Spinal cord (tissue), 9 donors: ENCODE measurements at regions not wholly inside any gene's neighbourhood (a gene's known extent, or its start where the extent isn't known, plus 50 kb on each side); places are given as distances from the start of the nearest gene placed in this dataset.

Experiments
- DNase-seq, 6 donors: peaks; one replicate each; pipeline versions ENCODE4 v3.0.0 to v3.0.0-alpha.2; 2013 to 2015; ENCODE audit warnings: low spot score in 6 of 6, low read depth in 4 of 6
- H3K27ac ChIP-seq: one replicate; pipeline ENCODE4 v1.5.1; 2013; ENCODE audit warnings: low read depth, low read length, control low read depth
- H3K27me3 ChIP-seq: one replicate; pipeline ENCODE4 v1.6.1; 2013; ENCODE audit warnings: low read length; ENCODE audit not compliant: control insufficient read depth, insufficient read depth
- H3K36me3 ChIP-seq: one replicate; pipeline ENCODE4 v1.6.1; 2013; ENCODE audit warnings: low read length; ENCODE audit not compliant: control insufficient read depth, insufficient read depth
- H3K4me1 ChIP-seq: one replicate; pipeline ENCODE4 v1.6.1; 2013; ENCODE audit warnings: low read length; ENCODE audit not compliant: control insufficient read depth, insufficient read depth
- H3K4me3 ChIP-seq: one replicate; pipeline ENCODE4 v1.5.1; 2013; ENCODE audit warnings: low read depth, low read length, control low read depth
- H3K9me3 ChIP-seq: one replicate; pipeline ENCODE4 v1.6.1; 2013; ENCODE audit warnings: low read length; ENCODE audit not compliant: control insufficient read depth, insufficient read depth
- WGBS: methylation state at CpG from one replicate; pipeline ENCODE4 v1.1.5; 2013; ENCODE audit warnings: missing lambda C conversion rate; ENCODE audit not compliant: insufficient coverage; 5-methylcytosine and 5-hydroxymethylcytosine counted together
- donor health status: healthy.

- Histone ChIP-seq H3K4me1 (no peaks in the 10 kb centered on the region), H3K36me3 (no peaks in the 10 kb centered on the region), H3K9me3 (no peaks in the 10 kb centered on the region), H3K4me3 (no peak overlapping the region), H3K27me3 (no peaks in the 10 kb centered on the region), H3K27ac (no peak overlapping the region)
- DNase-seq = no peak
- WGBS = 37% methylated on average over 2 of the region's 2 CpGs
These were observed 192.7 kb downstream of the ZNF330 start for GRCh38 chr4:141413366-141413765.

DNA sequence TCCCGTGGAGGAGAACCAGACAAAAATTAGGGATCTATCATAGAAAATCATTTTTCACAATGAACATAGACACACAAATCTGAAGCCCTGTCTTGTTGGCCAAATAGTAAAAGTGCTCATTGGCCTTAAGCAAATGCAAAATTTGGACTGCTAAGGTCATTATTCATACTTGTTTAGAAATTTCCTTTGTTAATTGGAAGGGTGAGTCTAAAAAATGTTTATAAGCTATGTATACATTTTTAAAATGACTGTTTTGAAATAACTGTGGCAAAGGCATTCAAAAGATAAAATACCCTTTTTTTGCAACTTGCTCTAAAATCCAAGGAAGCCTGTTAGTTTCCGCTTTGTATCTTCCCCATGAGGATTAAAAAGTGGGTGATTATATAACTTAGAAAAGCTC, 195.0 kb downstream of the ZNF330 start:
- Histone ChIP-seq H3K4me3 (no peak overlapping the region), H3K9me3 (no peaks in the 10 kb centered on the region), H3K4me1 (no peaks in the 10 kb centered on the region), H3K27ac (no peak overlapping the region), H3K27me3 (no peaks in the 10 kb centered on the region), H3K36me3 (no peaks in the 10 kb centered on the region)
- no CpG with 5 or more reads among the region's 2 CpGs for WGBS
- no peak for DNase-seq

GRCh38 chr4:141416219-141416618, 195.5 kb downstream of the ZNF330 start:
- no peak overlapping the region for H3K27ac ChIP-seq
- WGBS = no CpG with 5 or more reads among the region's 2 CpGs
- no peaks in the 10 kb centered on the region for H3K36me3 ChIP-seq
- H3K9me3 ChIP-seq = no peaks in the 10 kb centered on the region
- peak in 2 of 6 donors; percentile 28 to 37 for DNase-seq
- H3K27me3 ChIP-seq = no peaks in the 10 kb centered on the region
- no peaks in the 10 kb centered on the region for H3K4me1 ChIP-seq
- no peak overlapping the region for H3K4me3 ChIP-seq

- WGBS = 100% methylated on average over 2 of the region's 4 CpGs
These were observed 196.1 kb downstream of the ZNF330 start for GRCh38 chr4:141416677-141417363.

GRCh38 chr4:141417387-141417786, 196.7 kb downstream of the ZNF330 start:
- WGBS = no CpG with 5 or more reads among the region's 2 CpGs

More at GRCh38 chr4:141416677-141417363, 196.1 kb downstream of the ZNF330 start:
- no peaks in the 10 kb centered on the region for H3K4me1 ChIP-seq
- H3K36me3 ChIP-seq = no peaks in the 10 kb centered on the region
- DNase-seq = no peak
- H3K4me3 ChIP-seq = no peak overlapping the region
- no peaks in the 10 kb centered on the region for H3K27me3 ChIP-seq
- H3K9me3 ChIP-seq = peaks cover 2% of the 10 kb centered on the region
- no peak overlapping the region for H3K27ac ChIP-seq

GRCh38 chr4:141425124-141425523, 204.4 kb downstream of the ZNF330 start:
- Histone ChIP-seq H3K36me3 (no peaks in the 10 kb centered on the region), H3K4me3 (no peak overlapping the region), H3K9me3 (peaks cover 4% of the 10 kb centered on the region), H3K4me1 (no peaks in the 10 kb centered on the region), H3K27me3 (no peaks in the 10 kb centered on the region), H3K27ac (no peak overlapping the region)
- peak in 1 of 6 donors; percentile 46 for DNase-seq
- no CpG with 5 or more reads among the region's 1 CpG for WGBS

More at GRCh38 chr4:141417387-141417786, 196.7 kb downstream of the ZNF330 start:
- Histone ChIP-seq H3K4me3 (no peak overlapping the region), H3K4me1 (no peaks in the 10 kb centered on the region), H3K9me3 (peaks cover 4% of the 10 kb centered on the region), H3K36me3 (no peaks in the 10 kb centered on the region), H3K27me3 (no peaks in the 10 kb centered on the region), H3K27ac (no peak overlapping the region)
- no peak for DNase-seq

DNA sequence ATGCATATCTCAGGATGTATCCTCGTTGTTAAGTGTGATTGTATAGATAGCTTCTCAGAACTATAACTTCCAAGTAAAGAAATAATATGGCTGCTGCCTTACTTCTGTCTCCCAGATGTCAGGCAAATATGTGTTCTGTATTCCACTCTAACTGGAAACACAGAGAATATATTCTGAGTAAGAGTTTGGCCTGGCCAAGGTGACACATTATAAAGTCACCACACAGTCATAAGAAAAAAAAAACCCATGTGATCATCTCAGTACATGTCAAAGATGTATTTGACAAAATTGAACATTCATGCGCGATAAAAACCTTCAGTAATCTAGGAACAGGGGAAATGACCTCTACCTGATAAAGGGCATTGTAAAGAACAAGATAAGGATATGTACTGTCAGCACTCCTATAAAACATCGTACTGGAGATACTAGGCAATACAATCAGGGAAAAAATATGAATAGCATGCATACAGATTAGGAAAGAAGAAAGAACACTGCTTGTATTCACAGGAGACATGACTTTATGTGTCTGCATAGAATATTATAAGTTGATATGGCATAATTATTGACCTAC, 207.1 kb downstream of the ZNF330 start:
- no peak for DNase-seq
- no peaks in the 10 kb centered on the region for H3K27me3 ChIP-seq
- no peak overlapping the region for H3K4me3 ChIP-seq
- no CpG with 5 or more reads among the region's 4 CpGs for WGBS
- H3K9me3 ChIP-seq = no peaks in the 10 kb centered on the region
- H3K4me1 ChIP-seq = no peaks in the 10 kb centered on the region
- H3K27ac ChIP-seq = no peak overlapping the region
- H3K36me3 ChIP-seq = no peaks in the 10 kb centered on the region

DNA sequence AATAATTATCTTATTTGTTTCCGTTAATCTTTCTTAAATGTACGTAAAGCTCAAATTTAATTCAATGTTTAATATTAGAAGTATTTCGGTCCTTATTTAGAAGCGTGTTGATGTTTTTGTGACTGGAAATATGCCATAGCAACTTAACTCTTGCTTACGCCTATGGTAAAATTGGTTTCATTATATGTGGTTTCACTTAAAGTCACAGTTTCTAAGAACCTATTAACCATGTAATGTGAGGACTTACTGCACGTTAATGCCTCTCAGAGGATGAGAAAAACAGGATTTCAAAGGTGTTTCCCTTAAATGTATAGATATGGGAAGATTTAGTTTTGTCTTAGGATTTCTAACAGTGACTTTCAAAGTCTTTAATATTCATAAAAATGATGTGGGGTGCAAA, 206.4 kb upstream of the IL15 start:
- Histone ChIP-seq H3K9me3 (no peaks in the 10 kb centered on the region), H3K4me3 (no peak overlapping the region), H3K4me1 (no peaks in the 10 kb centered on the region), H3K27ac (no peak overlapping the region), H3K36me3 (no peaks in the 10 kb centered on the region), H3K27me3 (no peaks in the 10 kb centered on the region)
- no CpG with 5 or more reads among the region's 6 CpGs for WGBS
- DNase-seq = no peak

DNA sequence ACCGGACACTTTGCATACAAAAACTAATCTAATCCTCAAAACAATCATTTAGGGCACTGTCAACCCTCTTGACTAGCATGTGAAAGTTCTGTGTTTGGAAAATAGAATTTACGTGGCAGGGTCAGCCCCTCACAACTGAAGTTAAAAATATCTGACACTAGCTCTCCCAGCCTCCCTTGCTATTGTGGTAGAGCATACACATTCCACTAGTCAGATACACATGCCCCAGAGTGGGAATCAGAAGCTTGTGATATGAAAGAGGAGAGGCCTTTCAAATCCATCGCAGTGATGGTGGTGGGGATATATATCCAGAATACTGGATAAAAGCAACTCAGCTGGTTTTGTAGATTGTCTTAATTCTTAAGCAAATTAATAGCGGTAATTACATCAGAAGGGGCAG, 205.7 kb upstream of the IL15 start:
- Histone ChIP-seq H3K9me3 (no peaks in the 10 kb centered on the region), H3K36me3 (no peaks in the 10 kb centered on the region), H3K4me1 (no peaks in the 10 kb centered on the region), H3K27me3 (no peaks in the 10 kb centered on the region), H3K27ac (no peak overlapping the region), H3K4me3 (no peak overlapping the region)
- no CpG with 5 or more reads among the region's 4 CpGs for WGBS
- DNase-seq = no peak
